ENCODE measurements at regions not wholly inside any gene's neighbourhood (a gene's known extent, or its start where the extent isn't known, plus 50 kb on each side); places are given as distances from the start of the nearest gene placed in this dataset.

GRCh38 chr16:51353055-51353454 is 202.0 kb upstream of the SALL1 start:
- no peak for DNase-seq

GRCh38 chr16:51349626-51350025 is 198.6 kb upstream of the SALL1 start:
- no peak for DNase-seq

GRCh38 chr16:51343411-51343810 is 192.3 kb upstream of the SALL1 start:
- DNase-seq = no peak

- no peak for DNase-seq
Observed at GRCh38 chr16:51341204-51341603, 190.1 kb upstream of the SALL1 start.

GRCh38 chr16:51337662-51338061 is 186.6 kb upstream of the SALL1 start:
- no peak for DNase-seq

GRCh38 chr16:51328733-51329132 is 177.7 kb upstream of the SALL1 start:
- DNase-seq = no peak

GRCh38 chr16:51327001-51327400 is 175.9 kb upstream of the SALL1 start:
- no peak for DNase-seq

- no peak for DNase-seq
Observed at GRCh38 chr16:51326131-51326856, 175.2 kb upstream of the SALL1 start.

- DNase-seq = no peak
Observed at GRCh38 chr16:51321251-51321650, 170.2 kb upstream of the SALL1 start.

- no peak for DNase-seq
Observed at GRCh38 chr16:51317575-51317974, 166.5 kb upstream of the SALL1 start.

- DNase-seq = no peak
Observed at GRCh38 chr16:51313198-51313597, 162.1 kb upstream of the SALL1 start.

- DNase-seq = no peak
Observed at GRCh38 chr16:51312363-51313150, 161.5 kb upstream of the SALL1 start.

GRCh38 chr16:51310159-51310558 is 159.1 kb upstream of the SALL1 start:
- DNase-seq = no peak

GRCh38 chr16:51306886-51307595 is 156.0 kb upstream of the SALL1 start:
- no peak for DNase-seq

GRCh38 chr16:51306116-51306515 is 155.0 kb upstream of the SALL1 start:
- no peak for DNase-seq

GRCh38 chr16:51305337-51305736 is 154.3 kb upstream of the SALL1 start:
- DNase-seq = no peak

GRCh38 chr16:51302042-51302441 is 151.0 kb upstream of the SALL1 start:
- no peak for DNase-seq

- no peak for DNase-seq
Observed at GRCh38 chr16:51298800-51299199, 147.7 kb upstream of the SALL1 start.

GRCh38 chr16:51290442-51291285 is 139.6 kb upstream of the SALL1 start:
- no peak for DNase-seq

- DNase-seq = no peak
Observed at GRCh38 chr16:51289336-51289735, 138.3 kb upstream of the SALL1 start.

- no peak for DNase-seq
Observed at GRCh38 chr16:51287121-51287755, 136.2 kb upstream of the SALL1 start.

- no peak for DNase-seq
Observed at GRCh38 chr16:51286272-51286671, 135.2 kb upstream of the SALL1 start.
